MM.1S (cell line): ENCODE measurements at regions not wholly inside any gene's neighbourhood (a gene's known extent, or its start where the extent isn't known, plus 50 kb on each side); places are given as distances from the start of the nearest gene placed in this dataset.

Experiments used
- DNase-seq: peaks from one replicate; pipeline ENCODE4 v3.0.0-alpha.2; 2015
- H2AFZ ChIP-seq: fragments of 300-600 bp; sonication (generic); 2 replicates; pipeline ENCODE4 v1.6.0; 2016; ENCODE audit warnings: antibody characterized with exemption, low read length
- H3F3A ChIP-seq: fragments of 300-600 bp; sonication (generic); 2 replicates; pipeline ENCODE4 v1.6.1; 2016; ENCODE audit warnings: mild to moderate bottlenecking, antibody characterized with exemption, low read length, moderate library complexity, mixed read lengths; ENCODE audit not compliant: insufficient read depth
- H3K27ac ChIP-seq: fragments of 300-600 bp; sonication (generic); 2 replicates; pipeline ENCODE4 v1.5.1; 2016; ENCODE audit warnings: mild to moderate bottlenecking, low read length
- H3K27me3 ChIP-seq: fragments of 300-600 bp; sonication (generic); replicated peaks from 2 replicates; pipeline ENCODE4 v1.6.0; 2016; ENCODE audit warnings: low read length; ENCODE audit not compliant: insufficient read depth
- H3K36me3 ChIP-seq: fragments of 300-600 bp; sonication (generic); replicated peaks from 2 replicates; pipeline ENCODE4 v1.6.1; 2016; ENCODE audit warnings: mild to moderate bottlenecking, low read length, mixed read lengths; ENCODE audit not compliant: insufficient read depth
- H3K4me1 ChIP-seq: fragments of 300-600 bp; sonication (generic); 2 replicates; pipeline ENCODE4 v1.6.1; 2016; ENCODE audit warnings: low read length, mixed read lengths
- H3K4me2 ChIP-seq: fragments of 300-600 bp; sonication (generic); 2 replicates; pipeline ENCODE4 v1.6.0; 2016; ENCODE audit warnings: low read depth, low read length
- H3K4me3 ChIP-seq: fragments of 300-600 bp; sonication (generic); 2 replicates; pipeline ENCODE4 v1.5.1; 2016; ENCODE audit warnings: low read length, mixed read lengths
- H3K79me2 ChIP-seq: fragments of 300-600 bp; sonication (generic); 2 replicates; pipeline ENCODE4 v1.6.1; 2016; ENCODE audit warnings: mixed run types, low read length, mixed read lengths
- H3K9ac ChIP-seq: fragments of 300-600 bp; sonication (generic); 2 replicates; pipeline ENCODE4 v1.6.1; 2016; ENCODE audit warnings: low read length, mixed read lengths
- H3K9me2 ChIP-seq: fragments of 300-600 bp; sonication (generic); replicated peaks from 2 replicates; pipeline ENCODE4 v1.6.1; 2016; ENCODE audit warnings: mild to moderate bottlenecking, low read length, mixed read lengths; ENCODE audit not compliant: insufficient read depth
- H3K9me3 ChIP-seq: fragments of 300-600 bp; sonication (generic); replicated peaks from 2 replicates; pipeline ENCODE4 v1.6.1; 2016; ENCODE audit warnings: mild to moderate bottlenecking, low read length, mixed read lengths; ENCODE audit not compliant: insufficient read depth
- H4K20me1 ChIP-seq: fragments of 300-600 bp; sonication (generic); 2 replicates; pipeline ENCODE4 v1.6.1; 2016; ENCODE audit warnings: mild to moderate bottlenecking, low read length, moderate library complexity, mixed read lengths; ENCODE audit not compliant: insufficient read depth
- CTCF ChIP-seq: fragments of 300-600 bp; sonication (generic); IDR thresholded peaks from 2 replicates; pipeline ENCODE4 v1.5.1; 2016; ENCODE audit warnings: antibody characterized with exemption, low read length, mixed read lengths
- EZH2 ChIP-seq: fragments of 300-600 bp; sonication (generic); optimal IDR thresholded peaks from 2 replicates; pipeline ENCODE3; 2017; ENCODE audit warnings: low read depth, mild to moderate bottlenecking, antibody characterized with exemption, low read length, mixed read lengths
- EZH2phosphoT487 ChIP-seq: fragments of 300-600 bp; sonication (generic); IDR thresholded peaks from 2 replicates; pipeline ENCODE4 v1.6.1; 2018; ENCODE audit warnings: antibody characterized with exemption, low read length

GRCh38 chr4:20426028-20426427 lies 174.3 kb downstream of the SLIT2 start:
- no peak overlapping the region for H3K4me3 ChIP-seq
- no peak for TF ChIP-seq EZH2phosphoT487
- no peak for TF ChIP-seq EZH2
- no peak for TF ChIP-seq CTCF
- H3K27me3 ChIP-seq = no peaks in the 10 kb centered on the region
- no peak overlapping the region for H3K4me2 ChIP-seq
- DNase-seq = no peak
- no peak overlapping the region for H3K9ac ChIP-seq
- H3K9me2 ChIP-seq = no peaks in the 10 kb centered on the region
- H2AFZ ChIP-seq = no peak overlapping the region
- H4K20me1 ChIP-seq = no peaks in the 10 kb centered on the region
- H3K27ac ChIP-seq = no peak overlapping the region
- H3K4me1 ChIP-seq = no peaks in the 10 kb centered on the region
- H3K36me3 ChIP-seq = no peaks in the 10 kb centered on the region
- no peaks in the 10 kb centered on the region for H3F3A ChIP-seq
- no peaks in the 10 kb centered on the region for H3K79me2 ChIP-seq
- no peaks in the 10 kb centered on the region for H3K9me3 ChIP-seq

GRCh38 chr4:20428436-20429160 lies 176.9 kb downstream of the SLIT2 start:
- Histone ChIP-seq H3K4me2 (no peak overlapping the region), H3K4me3 (no peak overlapping the region), H3K4me1 (no peaks in the 10 kb centered on the region), H2AFZ (no peak overlapping the region), H4K20me1 (no peaks in the 10 kb centered on the region), H3K27me3 (no peaks in the 10 kb centered on the region), H3K9me2 (no peaks in the 10 kb centered on the region), H3K27ac (no peak overlapping the region), H3K9ac (no peak overlapping the region), H3K9me3 (no peaks in the 10 kb centered on the region), H3K79me2 (no peaks in the 10 kb centered on the region), H3K36me3 (no peaks in the 10 kb centered on the region), H3F3A (no peaks in the 10 kb centered on the region)
- DNase-seq = no peak
- TF ChIP-seq CTCF (peak; percentile 32), EZH2phosphoT487 (no peak)

- H3K9me3 ChIP-seq = no peaks in the 10 kb centered on the region
- no peaks in the 10 kb centered on the region for H3K36me3 ChIP-seq
- no peak overlapping the region for H3K27ac ChIP-seq
- no peaks in the 10 kb centered on the region for H3K4me1 ChIP-seq
- H3K9ac ChIP-seq = no peak overlapping the region
- H3F3A ChIP-seq = no peaks in the 10 kb centered on the region
- no peak overlapping the region for H3K4me3 ChIP-seq
- no peaks in the 10 kb centered on the region for H3K79me2 ChIP-seq
- no peak for DNase-seq
- no peak overlapping the region for H2AFZ ChIP-seq
- no peaks in the 10 kb centered on the region for H3K9me2 ChIP-seq
- H3K27me3 ChIP-seq = no peaks in the 10 kb centered on the region
- no peak overlapping the region for H3K4me2 ChIP-seq
- TF ChIP-seq EZH2phosphoT487 = no peak
- TF ChIP-seq CTCF = no peak
- TF ChIP-seq EZH2 = no peak
- H4K20me1 ChIP-seq = no peaks in the 10 kb centered on the region
These were observed 178.7 kb downstream of the SLIT2 start for GRCh38 chr4:20430259-20430941.
